ENCODE measurements at regions not wholly inside any gene's neighbourhood (a gene's known extent, or its start where the extent isn't known, plus 50 kb on each side); places are given as distances from the start of the nearest gene placed in this dataset.

GRCh38 chr14:101361451-101362433, 199.6 kb upstream of the DIO3 start:
- no peak for DNase-seq (ENCODE audit: low read depth, low spot score)
- ChIA-PET POLR2A (no interaction called here), CTCF (no interaction called here)
- no TSS peak for BruUV-seq (replicated peaks)
- Histone ChIP-seq H3K9me3 (ENCODE audit: control insufficient read depth, insufficient read depth, low read depth, low read length) (no peaks in the 10 kb centered on the region), H3K27me3 (ENCODE audit: control insufficient read depth, insufficient read depth, low read length) (no peaks in the 10 kb centered on the region), H3K4me1 (ENCODE audit: control insufficient read depth, insufficient read depth, low read length) (peaks cover 3% of the 10 kb centered on the region), H3K36me3 (ENCODE audit: control insufficient read depth, insufficient read depth, low read length) (no peaks in the 10 kb centered on the region), H3K27ac (ENCODE audit: low read length) (no peak overlapping the region), H3K4me3 (ENCODE audit: low read depth in 2 of 2, low read length in 2 of 2) (no peak overlapping the region)
- TF ChIP-seq SIN3A (IDR thresholded peaks at IDR 0.05; ENCODE audit: borderline replicate concordance, insufficient read depth, low read depth, low read length) (no peak), TCF7L2 (IDR thresholded peaks at IDR 0.05; ENCODE audit: low read depth, low read length) (no peak), POLR2AphosphoS5 (IDR thresholded peaks at IDR 0.05; ENCODE audit: low read depth, low read length) (no peak), REST (IDR thresholded peaks at IDR 0.05; ENCODE audit: insufficient read depth in 1 of 2, low read depth in 2 of 2, low read length in 1 of 2) (no peak)
- TF ChIP-seq, protein P1, sequence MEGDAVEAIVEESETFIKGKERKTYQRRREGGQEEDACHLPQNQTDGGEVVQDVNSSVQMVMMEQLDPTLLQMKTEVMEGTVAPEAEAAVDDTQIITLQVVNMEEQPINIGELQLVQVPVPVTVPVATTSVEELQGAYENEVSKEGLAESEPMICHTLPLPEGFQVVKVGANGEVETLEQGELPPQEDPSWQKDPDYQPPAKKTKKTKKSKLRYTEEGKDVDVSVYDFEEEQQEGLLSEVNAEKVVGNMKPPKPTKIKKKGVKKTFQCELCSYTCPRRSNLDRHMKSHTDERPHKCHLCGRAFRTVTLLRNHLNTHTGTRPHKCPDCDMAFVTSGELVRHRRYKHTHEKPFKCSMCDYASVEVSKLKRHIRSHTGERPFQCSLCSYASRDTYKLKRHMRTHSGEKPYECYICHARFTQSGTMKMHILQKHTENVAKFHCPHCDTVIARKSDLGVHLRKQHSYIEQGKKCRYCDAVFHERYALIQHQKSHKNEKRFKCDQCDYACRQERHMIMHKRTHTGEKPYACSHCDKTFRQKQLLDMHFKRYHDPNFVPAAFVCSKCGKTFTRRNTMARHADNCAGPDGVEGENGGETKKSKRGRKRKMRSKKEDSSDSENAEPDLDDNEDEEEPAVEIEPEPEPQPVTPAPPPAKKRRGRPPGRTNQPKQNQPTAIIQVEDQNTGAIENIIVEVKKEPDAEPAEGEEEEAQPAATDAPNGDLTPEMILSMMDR (IDR thresholded peaks at IDR 0.05): no peak
- intact Hi-C loops (cut with micrococcal nuclease; ENCODE audit: unreplicated experiment): no loop called here
- ATAC-seq: no peak
- in situ Hi-C loops (cut with HindIII; ENCODE audit: low pct_unique_long_range_greater_than_20kb, low sequenced_read_pairs): no loop called here

DNA sequence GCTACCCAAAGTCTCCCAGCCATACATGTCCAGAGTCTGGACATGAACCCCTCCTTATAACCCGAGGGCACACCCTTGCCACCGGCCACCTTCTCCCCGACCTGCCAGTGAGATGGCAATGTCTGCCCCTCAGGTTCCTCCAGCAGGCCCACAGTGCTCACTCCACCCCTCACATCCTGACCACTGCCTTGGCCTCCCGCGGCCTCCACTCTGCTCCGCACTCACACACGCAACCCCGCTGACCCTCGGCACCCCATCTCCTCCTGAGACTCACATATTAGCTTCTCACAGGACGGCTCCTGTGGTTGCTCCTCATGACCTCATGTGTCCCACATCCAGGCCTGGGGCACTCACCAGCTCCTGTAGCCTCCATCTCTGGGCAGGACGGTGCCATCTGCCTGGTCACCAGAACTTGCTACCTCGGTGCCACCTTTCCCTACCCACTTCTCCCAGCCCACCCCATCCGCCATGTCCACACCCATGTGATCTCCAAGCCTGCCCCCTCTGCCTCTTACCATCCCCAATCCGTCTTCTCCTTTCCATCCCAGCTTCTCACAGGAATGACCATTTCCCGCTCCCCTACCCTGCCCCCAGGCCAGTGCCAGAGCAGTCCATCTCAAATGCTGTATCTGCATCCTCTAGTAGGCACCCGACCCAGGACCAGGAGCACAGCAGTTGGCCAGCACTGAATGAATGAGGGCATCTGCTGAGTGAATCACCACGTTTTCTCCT, 198.6 kb upstream of the DIO3 start:
- in situ Hi-C loops (cut with HindIII; ENCODE audit: low pct_unique_long_range_greater_than_20kb, low sequenced_read_pairs) (no loop called here), intact Hi-C loops (cut with micrococcal nuclease; ENCODE audit: unreplicated experiment) (no loop called here)
- no peak overlapping the region for H3K4me3 ChIP-seq (ENCODE audit: low read depth in 2 of 2, low read length in 2 of 2)
- DNase-seq (ENCODE audit: low read depth, low spot score) (no peak), ATAC-seq (no peak)
- peaks cover 3% of the 10 kb centered on the region for H3K4me1 ChIP-seq (ENCODE audit: control insufficient read depth, insufficient read depth, low read length)
- no peaks in the 10 kb centered on the region for H3K27me3 ChIP-seq (ENCODE audit: control insufficient read depth, insufficient read depth, low read length)
- BruUV-seq (replicated peaks): no TSS peak
- no peak for TF ChIP-seq REST (IDR thresholded peaks at IDR 0.05; ENCODE audit: insufficient read depth in 1 of 2, low read depth in 2 of 2, low read length in 1 of 2)
- TF ChIP-seq POLR2AphosphoS5 (IDR thresholded peaks at IDR 0.05; ENCODE audit: low read depth, low read length): no peak
- TF ChIP-seq SIN3A (IDR thresholded peaks at IDR 0.05; ENCODE audit: borderline replicate concordance, insufficient read depth, low read depth, low read length): no peak
- TF ChIP-seq, protein P1 (IDR thresholded peaks at IDR 0.05): no peak
- no peak for TF ChIP-seq TCF7L2 (IDR thresholded peaks at IDR 0.05; ENCODE audit: low read depth, low read length)
- ChIA-PET POLR2A (no interaction called here), CTCF (no interaction called here)
- H3K9me3 ChIP-seq (ENCODE audit: control insufficient read depth, insufficient read depth, low read depth, low read length): no peaks in the 10 kb centered on the region
- H3K36me3 ChIP-seq (ENCODE audit: control insufficient read depth, insufficient read depth, low read length): no peaks in the 10 kb centered on the region
- H3K27ac ChIP-seq (ENCODE audit: low read length): no peak overlapping the region

All from Panc1 (cell line).